OCI-LY7 (cell line): ENCODE measurements at regions not wholly inside any gene's neighbourhood (a gene's known extent, or its start where the extent isn't known, plus 50 kb on each side); places are given as distances from the start of the nearest gene placed in this dataset.

Experiments
- BruUV-seq: library from RNA; stranded (reverse); fragments of 400-500 nt; replicated peaks from 2 replicates; lab custom pipeline; 2021; lab: Mats Ljungman, UMichigan
- CTCF ChIA-PET: fragments of 300-600 bp; sonication (Branson Sonifier 250); formaldehyde crosslinking; loops from one replicate; lab custom pipeline; 2022; ENCODE audit warnings: antibody characterized with exemption; ENCODE audit not compliant: unreplicated experiment; lab: Charles Lee
- POLR2A ChIA-PET: fragments of 300-600 bp; sonication (Branson Sonifier 250); formaldehyde crosslinking; loops from one replicate; lab custom pipeline; 2022; ENCODE audit warnings: antibody characterized with exemption; lab: Charles Lee
- DNase-seq: peaks from one replicate; pipeline ENCODE4 v3.0.0-alpha.2; 2015; ENCODE audit warnings: low spot score
- H2AFZ ChIP-seq: fragments of 200-600 bp; sonication (generic), shearing (Covaris generic); 2 replicates; pipeline ENCODE4 v1.6.1; 2014; ENCODE audit warnings: mild to moderate bottlenecking, antibody characterized with exemption, low read length, moderate library complexity
- H3K27ac ChIP-seq: fragments of 200-600 bp; sonication (generic); 2 replicates; pipeline ENCODE4 v1.5.1; 2014; ENCODE audit warnings: mixed run types, low read depth, mild to moderate bottlenecking, moderate library complexity, low read length, inconsistent platforms; ENCODE audit not compliant: poor library complexity, severe bottlenecking
- H3K36me3 ChIP-seq: fragments of 200-600 bp; sonication (generic); 2 replicates; pipeline ENCODE4 v1.6.1; 2014; ENCODE audit warnings: mild to moderate bottlenecking, antibody characterized with exemption, low read length, moderate library complexity, mixed read lengths; ENCODE audit not compliant: insufficient read depth
- H3K4me1 ChIP-seq: fragments of 200-600 bp; sonication (generic); 2 replicates; pipeline ENCODE4 v1.5.1; 2014; ENCODE audit warnings: mild to moderate bottlenecking, low read length; ENCODE audit not compliant: insufficient read depth, poor library complexity, severe bottlenecking
- H3K4me2 ChIP-seq: fragments of 200-600 bp; sonication (generic); 2 replicates; pipeline ENCODE4 v1.6.1; 2014; ENCODE audit warnings: mild to moderate bottlenecking, low read length
- H3K4me3 ChIP-seq: fragments of 200-600 bp; sonication (generic); 2 replicates; pipeline ENCODE4 v1.5.1; 2014; ENCODE audit warnings: mild to moderate bottlenecking, low read depth, low read length; ENCODE audit not compliant: poor library complexity, severe bottlenecking
- H3K79me2 ChIP-seq: fragments of 200-600 bp; sonication (generic); 2 replicates; pipeline ENCODE4 v1.6.1; 2016; ENCODE audit warnings: low read depth, mild to moderate bottlenecking, low read length, moderate library complexity, mixed read lengths; ENCODE audit not compliant: insufficient read depth
- H3K9me2 ChIP-seq: fragments of 200-600 bp; sonication (generic); 2 replicates; pipeline ENCODE4 v1.6.1; 2016; ENCODE audit warnings: mild to moderate bottlenecking, low read length, mixed read lengths; ENCODE audit not compliant: insufficient read depth
- H3K9me3 ChIP-seq: fragments of 200-600 bp; sonication (generic); 2 replicates; pipeline ENCODE4 v1.6.1; 2014; ENCODE audit warnings: mild to moderate bottlenecking, mixed run types, low read length, mixed read lengths
- H4K20me1 ChIP-seq: fragments of 200-600 bp; sonication (generic); 2 replicates; pipeline ENCODE4 v1.6.1; 2014; ENCODE audit warnings: mild to moderate bottlenecking, antibody characterized with exemption, low read length, moderate library complexity, mixed read lengths; ENCODE audit not compliant: insufficient read depth
- CTCF ChIP-seq: fragments of 200-600 bp; sonication (generic); conservative IDR thresholded peaks from 2 replicates; pipeline ENCODE4 v1.5.1; 2014; ENCODE audit warnings: mild to moderate bottlenecking, antibody characterized with exemption, low read length, moderate library complexity, mixed read lengths
- EZH2phosphoT487 ChIP-seq: fragments of 200-600 bp; sonication (generic); IDR thresholded peaks from 2 replicates; pipeline ENCODE4 v1.6.1; 2018; ENCODE audit warnings: low read depth, borderline replicate concordance, mild to moderate bottlenecking, mixed run types, antibody characterized with exemption, low read length, moderate library complexity, mixed read lengths
- intact Hi-C: fragments of 100-400 bp; cut with micrococcal nuclease; formaldehyde crosslinking; loops from one replicate; pipeline ENCODE4 v1.10.0; 2022; ENCODE audit not compliant: unreplicated experiment

- ChIA-PET CTCF (no interaction called here), POLR2A (interaction anchor here (1.2 to 2.3 kb wide), 5 partner anchors 8 to 25 kb away, joined by 4 to 10 read pairs (median 5); no protein-coding TSS in a partner anchor)
- Histone ChIP-seq H4K20me1 (no peaks in the 10 kb centered on the region), H3K4me3 (no peak overlapping the region), H3K36me3 (no peaks in the 10 kb centered on the region; the same call in 1 of the 2 replicates), H2AFZ (no peak overlapping the region; the same call in 1 of the 2 replicates), H3K4me1 (no peaks in the 10 kb centered on the region), H3K79me2 (no peaks in the 10 kb centered on the region), H3K27ac (no peak overlapping the region), H3K9me3 (no peaks in the 10 kb centered on the region), H3K4me2 (no peak overlapping the region), H3K9me2 (no peaks in the 10 kb centered on the region)
- BruUV-seq = no TSS peak
- intact Hi-C loops = no loop called here
- no peak for DNase-seq
- TF ChIP-seq EZH2phosphoT487 (no peak), CTCF (no peak)
Measured at GRCh38 chr6:134854366-134854765, 95.5 kb downstream of the ALDH8A1 start.

- ChIA-PET CTCF (interaction anchor here (1.0 kb wide), 1 partner anchor 16 kb away, joined by 4 read pairs; no protein-coding TSS in a partner anchor), POLR2A (interaction anchor here (0.7 to 2.3 kb wide), 8 partner anchors 9 to 1223 kb away, joined by 3 to 10 read pairs (median 4); no protein-coding TSS in a partner anchor)
- H3K9me3 ChIP-seq = no peaks in the 10 kb centered on the region
- H3K4me2 ChIP-seq = no peak overlapping the region
- no TSS peak for BruUV-seq
- TF ChIP-seq CTCF = no peak
- TF ChIP-seq EZH2phosphoT487 = no peak
- H3K27ac ChIP-seq = no peak overlapping the region
- no peaks in the 10 kb centered on the region for H3K4me1 ChIP-seq
- intact Hi-C loops = no loop called here
- no peak for DNase-seq
- H2AFZ ChIP-seq = no peak overlapping the region
- no peaks in the 10 kb centered on the region for H3K9me2 ChIP-seq
- no peaks in the 10 kb centered on the region for H3K36me3 ChIP-seq
- H3K4me3 ChIP-seq = no peak overlapping the region
- H4K20me1 ChIP-seq = no peaks in the 10 kb centered on the region
- no peaks in the 10 kb centered on the region for H3K79me2 ChIP-seq
Measured at GRCh38 chr6:134853111-134854055, 96.5 kb downstream of the ALDH8A1 start.

GRCh38 chr6:134851548-134851947 is 98.4 kb downstream of the ALDH8A1 start:
- no peak overlapping the region for H3K27ac ChIP-seq
- ChIA-PET POLR2A (no interaction called here), CTCF (no interaction called here)
- H4K20me1 ChIP-seq = no peaks in the 10 kb centered on the region
- intact Hi-C loops = no loop called here
- no peak for DNase-seq
- TF ChIP-seq CTCF (no peak), EZH2phosphoT487 (no peak)
- H3K9me2 ChIP-seq = no peaks in the 10 kb centered on the region
- no peak overlapping the region for H3K4me2 ChIP-seq
- no TSS peak for BruUV-seq
- H3K79me2 ChIP-seq = no peaks in the 10 kb centered on the region
- no peaks in the 10 kb centered on the region for H3K9me3 ChIP-seq
- H3K4me3 ChIP-seq = no peak overlapping the region
- H3K36me3 ChIP-seq = no peaks in the 10 kb centered on the region
- H3K4me1 ChIP-seq = no peaks in the 10 kb centered on the region
- no peak overlapping the region for H2AFZ ChIP-seq
